Caco-2 (cell line): ENCODE measurements at regions not wholly inside any gene's neighbourhood (a gene's known extent, or its start where the extent isn't known, plus 50 kb on each side); places are given as distances from the start of the nearest gene placed in this dataset.

Experiments
- BruUV-seq: library from RNA; stranded (reverse); fragments of 400-500 nt; replicated peaks from 2 replicates; lab custom pipeline; 2021; lab: Mats Ljungman, UMichigan
- CTCF ChIA-PET: fragments of 300-600 bp; sonication (Branson Sonifier 250); formaldehyde crosslinking; loops from one replicate; lab custom pipeline; 2022; ENCODE audit warnings: antibody characterized with exemption; lab: Charles Lee
- POLR2A ChIA-PET: fragments of 300-600 bp; sonication (Branson Sonifier 250); formaldehyde crosslinking; loops from one replicate; lab custom pipeline; 2022; ENCODE audit warnings: antibody characterized with exemption; lab: Charles Lee
- DNase-seq, 2 experiments: peaks; one replicate each; pipeline versions ENCODE4 v3.0.0 to v3.0.0-alpha.2; 2020 to 2022
- H3K27me3 ChIP-seq: replicated peaks from 2 replicates; pipeline ENCODE4 v1.6.0; 2011; ENCODE audit warnings: low read length; ENCODE audit not compliant: control insufficient read depth, insufficient read depth
- H3K36me3 ChIP-seq: 2 replicates; pipeline ENCODE4 v1.5.1; 2011; ENCODE audit warnings: low read length; ENCODE audit not compliant: control insufficient read depth, insufficient read depth
- H3K4me1 ChIP-seq: fragments of 250-450 bp; sonication (Bioruptor Pico); 2 replicates; pipeline ENCODE4 v1.5.1; 2020; ENCODE audit warnings: mild to moderate bottlenecking
- H3K4me3 ChIP-seq: 2 replicates; pipeline ENCODE4 v1.5.1; 2011; ENCODE audit warnings: low read depth, mild to moderate bottlenecking, control low read depth, low read length
- H3K9me3 ChIP-seq: fragments of 250-450 bp; sonication (Bioruptor Pico); 2 replicates; pipeline ENCODE4 v1.5.1; 2020; ENCODE audit warnings: mild to moderate bottlenecking, moderate library complexity
- H3K27ac Mint-ChIP-seq: one replicate; pipeline ENCODE4 v1.8.0; 2022; ENCODE audit warnings: mixed read lengths; ENCODE audit not compliant: unreplicated experiment
- H3K27me3 Mint-ChIP-seq: one replicate; pipeline ENCODE4 v1.8.0; 2022; ENCODE audit warnings: mixed read lengths; ENCODE audit not compliant: insufficient read depth, unreplicated experiment
- H3K36me3 Mint-ChIP-seq: one replicate; pipeline ENCODE4 v1.8.0; 2022; ENCODE audit warnings: mild to moderate bottlenecking, mixed read lengths; ENCODE audit not compliant: insufficient read depth, unreplicated experiment
- H3K4me1 Mint-ChIP-seq: one replicate; pipeline ENCODE4 v1.8.0; 2022; ENCODE audit warnings: low read depth, mixed read lengths; ENCODE audit not compliant: unreplicated experiment
- H3K4me3 Mint-ChIP-seq: one replicate; pipeline ENCODE4 v1.8.0; 2022; ENCODE audit warnings: mild to moderate bottlenecking, moderate library complexity, mixed read lengths; ENCODE audit not compliant: unreplicated experiment
- H3K9me3 Mint-ChIP-seq: one replicate; pipeline ENCODE4 v1.8.0; 2022; ENCODE audit warnings: mixed read lengths; ENCODE audit not compliant: unreplicated experiment
- CTCF ChIP-seq, 2 experiments: fragments of 200-600 bp in 1 of 2; IDR thresholded peaks; 1 replicate in 1 of 2; 2 replicates in 1 of 2; pipeline versions ENCODE4 v1.5.1 to v1.8.0; 2011 to 2022; ENCODE audit warnings: antibody characterized with exemption in 1 of 2, control low read depth in 1 of 2, inconsistent platforms in 1 of 2, low read depth in 1 of 2, low read length in 1 of 2, mild to moderate bottlenecking in 1 of 2, moderate library complexity in 1 of 2; ENCODE audit not compliant: insufficient read depth in 1 of 2, severe bottlenecking in 1 of 2, unreplicated experiment in 1 of 2
- intact Hi-C: fragments of 100-400 bp; cut with micrococcal nuclease; formaldehyde crosslinking; loops from one replicate; pipeline ENCODE4 v1.10.0; 2022; ENCODE audit not compliant: unreplicated experiment

GRCh38 chr1:2940178-2940577 is 81.1 kb upstream of the ACTRT2 start:
- no peak for DNase-seq
- H3K27me3 ChIP-seq: no peaks in the 10 kb centered on the region
- BruUV-seq: no TSS peak
- CTCF ChIA-PET: interaction anchor here (0.6 kb wide), 1 partner anchor 16 kb away, joined by 3 read pairs; no protein-coding TSS in a partner anchor
- peaks cover 3% of the 10 kb centered on the region; the same call in 1 of the 2 replicates for H3K9me3 ChIP-seq
- H3K36me3 ChIP-seq: no peaks in the 10 kb centered on the region
- no peaks in the 10 kb centered on the region for H3K27me3 Mint-ChIP-seq
- no peak overlapping the region for H3K4me3 Mint-ChIP-seq
- H3K36me3 Mint-ChIP-seq: no peaks in the 10 kb centered on the region
- no peaks in the 10 kb centered on the region for H3K4me1 Mint-ChIP-seq
- POLR2A ChIA-PET: no interaction called here
- H3K27ac Mint-ChIP-seq: no peak overlapping the region
- intact Hi-C loops: no loop called here
- H3K9me3 Mint-ChIP-seq: no peaks in the 10 kb centered on the region
- TF ChIP-seq CTCF (IDR thresholded peaks at IDR 0.05; ENCODE audit: insufficient read depth in 1 of 2, low read depth in 1 of 2, low read length in 1 of 2, severe bottlenecking in 1 of 2, unreplicated experiment in 1 of 2): no peak
- H3K4me1 ChIP-seq: no peaks in the 10 kb centered on the region
- no peak overlapping the region for H3K4me3 ChIP-seq

GRCh38 chr1:2941040-2941439 is 80.2 kb upstream of the ACTRT2 start:
- H3K36me3 Mint-ChIP-seq: no peaks in the 10 kb centered on the region
- H3K4me3 Mint-ChIP-seq: no peak overlapping the region
- H3K27me3 ChIP-seq: no peaks in the 10 kb centered on the region
- H3K9me3 Mint-ChIP-seq: no peaks in the 10 kb centered on the region
- no peaks in the 10 kb centered on the region for H3K4me1 Mint-ChIP-seq
- ChIA-PET POLR2A (no interaction called here), CTCF (no interaction called here)
- no peaks in the 10 kb centered on the region for H3K27me3 Mint-ChIP-seq
- DNase-seq: no peak
- TF ChIP-seq CTCF (IDR thresholded peaks at IDR 0.05; ENCODE audit: insufficient read depth in 1 of 2, low read depth in 1 of 2, low read length in 1 of 2, severe bottlenecking in 1 of 2, unreplicated experiment in 1 of 2): no peak
- no peak overlapping the region for H3K4me3 ChIP-seq
- BruUV-seq: no TSS peak
- intact Hi-C loops: no loop called here
- no peaks in the 10 kb centered on the region for H3K4me1 ChIP-seq
- H3K36me3 ChIP-seq: no peaks in the 10 kb centered on the region
- H3K9me3 ChIP-seq: peaks cover 3% of the 10 kb centered on the region; the same call in 1 of the 2 replicates
- no peak overlapping the region for H3K27ac Mint-ChIP-seq

- Mint-ChIP-seq H3K4me1 (no peaks in the 10 kb centered on the region), H3K27ac (no peak overlapping the region), H3K36me3 (no peaks in the 10 kb centered on the region), H3K27me3 (no peaks in the 10 kb centered on the region), H3K9me3 (no peaks in the 10 kb centered on the region), H3K4me3 (no peak overlapping the region)
- Histone ChIP-seq H3K27me3 (no peaks in the 10 kb centered on the region), H3K4me3 (no peak overlapping the region), H3K9me3 (peaks cover 3% of the 10 kb centered on the region; the same call in 1 of the 2 replicates), H3K4me1 (no peaks in the 10 kb centered on the region), H3K36me3 (no peaks in the 10 kb centered on the region)
- no peak for TF ChIP-seq CTCF (IDR thresholded peaks at IDR 0.05; ENCODE audit: insufficient read depth in 1 of 2, low read depth in 1 of 2, low read length in 1 of 2, severe bottlenecking in 1 of 2, unreplicated experiment in 1 of 2)
- POLR2A ChIA-PET: no interaction called here
- BruUV-seq: no TSS peak
- no peak for DNase-seq
- intact Hi-C loops: no loop called here
- CTCF ChIA-PET: no interaction called here
Measured at GRCh38 chr1:2941907-2942306, 79.4 kb upstream of the ACTRT2 start.
